ENCODE measurements at regions not wholly inside any gene's neighbourhood (a gene's known extent, or its start where the extent isn't known, plus 50 kb on each side); places are given as distances from the start of the nearest gene placed in this dataset.

- no peak for DNase-seq (ENCODE audit: low spot score)
- Histone ChIP-seq H4K8ac (ENCODE audit: low read depth, low read length) (no peak overlapping the region), H3K27me3 (ENCODE audit: control insufficient read depth in 3 of 3, insufficient read depth in 3 of 3, low read depth in 1 of 3, low read length in 3 of 3) (no peaks in the 10 kb centered on the region), H4K91ac (ENCODE audit: low read depth, low read length, poor library complexity) (no peak overlapping the region), H2AK5ac (ENCODE audit: low read depth, low read length) (no peak overlapping the region), H2BK5ac (ENCODE audit: low read length) (no peak overlapping the region), H2BK15ac (ENCODE audit: low read length) (no peak overlapping the region), H3K14ac (ENCODE audit: low read length) (no peak overlapping the region), H3K4ac (ENCODE audit: low read length) (no peak overlapping the region), H3K79me1 (ENCODE audit: low read depth, low read length) (no peaks in the 10 kb centered on the region), H2BK120ac (ENCODE audit: low read depth, low read length) (no peak overlapping the region), H3K9ac (ENCODE audit: low read depth, low read length, poor library complexity) (no peak overlapping the region), H3K4me1 (ENCODE audit: control insufficient read depth in 2 of 2, insufficient read depth in 1 of 2, low read depth in 1 of 2, low read length in 2 of 2) (no peaks in the 10 kb centered on the region), H3K36me3 (replicated peaks in 1 of 2; ENCODE audit: control insufficient read depth in 2 of 2, insufficient read depth in 2 of 2, low read length in 2 of 2) (no peaks in the 10 kb centered on the region), H3K4me3 (ENCODE audit: low read length in 2 of 2) (no peak overlapping the region), H2AFZ (ENCODE audit: low read length) (no peak overlapping the region), H3K9me3 (replicated peaks in 1 of 2; ENCODE audit: control insufficient read depth in 2 of 2, insufficient read depth in 1 of 2, low read depth in 1 of 2, low read length in 2 of 2) (no peaks in the 10 kb centered on the region), H2BK12ac (ENCODE audit: low read length) (no peak overlapping the region), H3K18ac (ENCODE audit: low read length) (no peak overlapping the region), H3K4me2 (ENCODE audit: insufficient read depth, low read length, poor library complexity, severe bottlenecking) (no peak overlapping the region), H3K27ac (replicated peaks; ENCODE audit: low read length) (no peak overlapping the region), H3K23ac (ENCODE audit: low read depth, low read length, poor library complexity) (no peak overlapping the region)
- no CpG with 5 or more reads among the region's 4 CpGs for WGBS, 2 donors (ENCODE audit: extremely low coverage in 2 of 2, insufficient read length in 2 of 2, insufficient replicate concordance in 1 of 2)
Observed at GRCh38 chr7:53245721-53246120, 210.3 kb downstream of the POM121L12 start.

- no peak overlapping the region for H3K4ac ChIP-seq (ENCODE audit: low read length)
- no peak overlapping the region for H2AK5ac ChIP-seq (ENCODE audit: low read depth, low read length)
- no peaks in the 10 kb centered on the region for H3K9me3 ChIP-seq (replicated peaks in 1 of 2; ENCODE audit: control insufficient read depth in 2 of 2, insufficient read depth in 1 of 2, low read depth in 1 of 2, low read length in 2 of 2)
- H3K23ac ChIP-seq (ENCODE audit: low read depth, low read length, poor library complexity), result no peak overlapping the region
- no peak for DNase-seq (ENCODE audit: low spot score)
- H2BK5ac ChIP-seq (ENCODE audit: low read length), result no peak overlapping the region
- no peak overlapping the region for H2BK120ac ChIP-seq (ENCODE audit: low read depth, low read length)
- no peak overlapping the region for H2AFZ ChIP-seq (ENCODE audit: low read length)
- no peak overlapping the region for H3K27ac ChIP-seq (replicated peaks; ENCODE audit: low read length)
- H2BK12ac ChIP-seq (ENCODE audit: low read length), result no peak overlapping the region
- no peak overlapping the region for H4K8ac ChIP-seq (ENCODE audit: low read depth, low read length)
- WGBS, 2 donors (ENCODE audit: extremely low coverage in 2 of 2, insufficient read length in 2 of 2, insufficient replicate concordance in 1 of 2), result no CpG with 5 or more reads among the region's 1 CpG
- no peak overlapping the region for H3K4me3 ChIP-seq (ENCODE audit: low read length in 2 of 2)
- no peaks in the 10 kb centered on the region for H3K27me3 ChIP-seq (ENCODE audit: control insufficient read depth in 3 of 3, insufficient read depth in 3 of 3, low read depth in 1 of 3, low read length in 3 of 3)
- H3K18ac ChIP-seq (ENCODE audit: low read length), result no peak overlapping the region
- no peaks in the 10 kb centered on the region for H3K4me1 ChIP-seq (ENCODE audit: control insufficient read depth in 2 of 2, insufficient read depth in 1 of 2, low read depth in 1 of 2, low read length in 2 of 2)
- H3K14ac ChIP-seq (ENCODE audit: low read length), result no peak overlapping the region
- H2BK15ac ChIP-seq (ENCODE audit: low read length), result no peak overlapping the region
- no peak overlapping the region for H3K4me2 ChIP-seq (ENCODE audit: insufficient read depth, low read length, poor library complexity, severe bottlenecking)
- H3K36me3 ChIP-seq (replicated peaks in 1 of 2; ENCODE audit: control insufficient read depth in 2 of 2, insufficient read depth in 2 of 2, low read length in 2 of 2), result no peaks in the 10 kb centered on the region
- H3K9ac ChIP-seq (ENCODE audit: low read depth, low read length, poor library complexity), result no peak overlapping the region
- no peaks in the 10 kb centered on the region for H3K79me1 ChIP-seq (ENCODE audit: low read depth, low read length)
- no peak overlapping the region for H4K91ac ChIP-seq (ENCODE audit: low read depth, low read length, poor library complexity)
Observed at GRCh38 chr7:53246957-53247356, 211.5 kb downstream of the POM121L12 start.

- Histone ChIP-seq H2AK5ac (ENCODE audit: low read depth, low read length) (no peak overlapping the region), H3K4me1 (ENCODE audit: control insufficient read depth in 2 of 2, insufficient read depth in 1 of 2, low read depth in 1 of 2, low read length in 2 of 2) (no peaks in the 10 kb centered on the region), H3K27ac (replicated peaks; ENCODE audit: low read length) (no peak overlapping the region), H3K23ac (ENCODE audit: low read depth, low read length, poor library complexity) (no peak overlapping the region), H4K91ac (ENCODE audit: low read depth, low read length, poor library complexity) (no peak overlapping the region), H3K4me2 (ENCODE audit: insufficient read depth, low read length, poor library complexity, severe bottlenecking) (no peak overlapping the region), H2AFZ (ENCODE audit: low read length) (no peak overlapping the region), H3K9ac (ENCODE audit: low read depth, low read length, poor library complexity) (no peak overlapping the region), H3K36me3 (replicated peaks in 1 of 2; ENCODE audit: control insufficient read depth in 2 of 2, insufficient read depth in 2 of 2, low read length in 2 of 2) (no peaks in the 10 kb centered on the region), H2BK5ac (ENCODE audit: low read length) (no peak overlapping the region), H3K4me3 (ENCODE audit: low read length in 2 of 2) (no peak overlapping the region), H3K18ac (ENCODE audit: low read length) (no peak overlapping the region), H3K27me3 (ENCODE audit: control insufficient read depth in 3 of 3, insufficient read depth in 3 of 3, low read depth in 1 of 3, low read length in 3 of 3) (no peaks in the 10 kb centered on the region), H3K9me3 (replicated peaks in 1 of 2; ENCODE audit: control insufficient read depth in 2 of 2, insufficient read depth in 1 of 2, low read depth in 1 of 2, low read length in 2 of 2) (no peaks in the 10 kb centered on the region), H3K14ac (ENCODE audit: low read length) (no peak overlapping the region), H3K4ac (ENCODE audit: low read length) (no peak overlapping the region), H4K8ac (ENCODE audit: low read depth, low read length) (no peak overlapping the region), H3K79me1 (ENCODE audit: low read depth, low read length) (no peaks in the 10 kb centered on the region), H2BK120ac (ENCODE audit: low read depth, low read length) (no peak overlapping the region), H2BK12ac (ENCODE audit: low read length) (no peak overlapping the region), H2BK15ac (ENCODE audit: low read length) (no peak overlapping the region)
- DNase-seq (ENCODE audit: low spot score), result no peak
- no CpG with 5 or more reads among the region's 1 CpG for WGBS, 2 donors (ENCODE audit: extremely low coverage in 2 of 2, insufficient read length in 2 of 2, insufficient replicate concordance in 1 of 2)
Observed at GRCh38 chr7:53252539-53252938, 217.1 kb downstream of the POM121L12 start.

- Histone ChIP-seq H3K4me2 (ENCODE audit: insufficient read depth, low read length, poor library complexity, severe bottlenecking) (no peak overlapping the region), H2AK5ac (ENCODE audit: low read depth, low read length) (no peak overlapping the region), H3K4me3 (ENCODE audit: low read length in 2 of 2) (no peak overlapping the region), H3K9me3 (replicated peaks in 1 of 2; ENCODE audit: control insufficient read depth in 2 of 2, insufficient read depth in 1 of 2, low read depth in 1 of 2, low read length in 2 of 2) (no peaks in the 10 kb centered on the region), H2BK5ac (ENCODE audit: low read length) (no peak overlapping the region), H3K9ac (ENCODE audit: low read depth, low read length, poor library complexity) (no peak overlapping the region), H4K8ac (ENCODE audit: low read depth, low read length) (no peak overlapping the region), H2BK15ac (ENCODE audit: low read length) (no peak overlapping the region), H3K27ac (replicated peaks; ENCODE audit: low read length) (no peak overlapping the region), H3K14ac (ENCODE audit: low read length) (no peak overlapping the region), H2BK120ac (ENCODE audit: low read depth, low read length) (no peak overlapping the region), H2BK12ac (ENCODE audit: low read length) (no peak overlapping the region), H3K23ac (ENCODE audit: low read depth, low read length, poor library complexity) (no peak overlapping the region), H3K4ac (ENCODE audit: low read length) (no peak overlapping the region), H3K79me1 (ENCODE audit: low read depth, low read length) (no peaks in the 10 kb centered on the region), H3K18ac (ENCODE audit: low read length) (no peak overlapping the region), H2AFZ (ENCODE audit: low read length) (peak overlapping the region; percentile 27), H4K91ac (ENCODE audit: low read depth, low read length, poor library complexity) (no peak overlapping the region), H3K4me1 (ENCODE audit: control insufficient read depth in 2 of 2, insufficient read depth in 1 of 2, low read depth in 1 of 2, low read length in 2 of 2) (no peaks in the 10 kb centered on the region), H3K36me3 (replicated peaks in 1 of 2; ENCODE audit: control insufficient read depth in 2 of 2, insufficient read depth in 2 of 2, low read length in 2 of 2) (no peaks in the 10 kb centered on the region), H3K27me3 (ENCODE audit: control insufficient read depth in 3 of 3, insufficient read depth in 3 of 3, low read depth in 1 of 3, low read length in 3 of 3) (no peaks in the 10 kb centered on the region)
- no CpG with 5 or more reads among the region's 4 CpGs for WGBS, 2 donors (ENCODE audit: extremely low coverage in 2 of 2, insufficient read length in 2 of 2, insufficient replicate concordance in 1 of 2)
- no peak for DNase-seq (ENCODE audit: low spot score)
Observed at GRCh38 chr7:53272081-53272480, 236.6 kb downstream of the POM121L12 start.

All from neuronal stem cell (in vitro differentiated cells).